ENCODE measurements at regions not wholly inside any gene's neighbourhood (a gene's known extent, or its start where the extent isn't known, plus 50 kb on each side); places are given as distances from the start of the nearest gene placed in this dataset.
A peak's percentile ranks its signal among the peaks of the same experiment; 100 is the strongest.

GRCh38 chr16:63512910-63513309 is 1476.7 kb upstream of the CDH8 start:
- DNase-seq (ENCODE audit: low read depth, low spot score): no peak
- H3K27me3 ChIP-seq (ENCODE audit: control insufficient read depth, insufficient read depth, low read length): no peaks in the 10 kb centered on the region
- H3K9me3 ChIP-seq (ENCODE audit: control insufficient read depth, insufficient read depth, low read length): no peaks in the 10 kb centered on the region
- no peak overlapping the region for H3K27ac ChIP-seq (ENCODE audit: low read length)
- H3K36me3 ChIP-seq (ENCODE audit: control insufficient read depth, insufficient read depth, low read length): no peaks in the 10 kb centered on the region
- H3K4me1 ChIP-seq (ENCODE audit: control insufficient read depth, insufficient read depth, low read length): no peaks in the 10 kb centered on the region
- no peak overlapping the region for H3K4me3 ChIP-seq (ENCODE audit: low read length)
- WGBS (ENCODE audit: insufficient coverage, insufficient read length): no CpG with 5 or more reads among the region's 1 CpG

- Histone ChIP-seq H3K36me3 (ENCODE audit: control insufficient read depth, insufficient read depth, low read length) (no peaks in the 10 kb centered on the region), H3K27ac (ENCODE audit: low read length) (no peak overlapping the region), H3K4me1 (ENCODE audit: control insufficient read depth, insufficient read depth, low read length) (no peaks in the 10 kb centered on the region), H3K9me3 (ENCODE audit: control insufficient read depth, insufficient read depth, low read length) (no peaks in the 10 kb centered on the region), H3K27me3 (ENCODE audit: control insufficient read depth, insufficient read depth, low read length) (no peaks in the 10 kb centered on the region), H3K4me3 (ENCODE audit: low read length) (no peak overlapping the region)
- no peak for DNase-seq (ENCODE audit: low read depth, low spot score)
- no CpG with 5 or more reads among the region's 2 CpGs for WGBS (ENCODE audit: insufficient coverage, insufficient read length)
Observed at GRCh38 chr16:63497408-63497807, 1461.2 kb upstream of the CDH8 start.

GRCh38 chr16:63496282-63496681 is 1460.0 kb upstream of the CDH8 start:
- Histone ChIP-seq H3K36me3 (ENCODE audit: control insufficient read depth, insufficient read depth, low read length) (no peaks in the 10 kb centered on the region), H3K4me1 (ENCODE audit: control insufficient read depth, insufficient read depth, low read length) (no peaks in the 10 kb centered on the region), H3K27me3 (ENCODE audit: control insufficient read depth, insufficient read depth, low read length) (no peaks in the 10 kb centered on the region), H3K4me3 (ENCODE audit: low read length) (no peak overlapping the region), H3K9me3 (ENCODE audit: control insufficient read depth, insufficient read depth, low read length) (no peaks in the 10 kb centered on the region), H3K27ac (ENCODE audit: low read length) (no peak overlapping the region)
- WGBS (ENCODE audit: insufficient coverage, insufficient read length): no CpG with 5 or more reads among the region's 1 CpG
- DNase-seq (ENCODE audit: low read depth, low spot score): no peak

- H3K36me3 ChIP-seq (ENCODE audit: control insufficient read depth, insufficient read depth, low read length): no peaks in the 10 kb centered on the region
- no peaks in the 10 kb centered on the region for H3K27me3 ChIP-seq (ENCODE audit: control insufficient read depth, insufficient read depth, low read length)
- no peak for DNase-seq (ENCODE audit: low read depth, low spot score)
- no peak overlapping the region for H3K27ac ChIP-seq (ENCODE audit: low read length)
- no peaks in the 10 kb centered on the region for H3K9me3 ChIP-seq (ENCODE audit: control insufficient read depth, insufficient read depth, low read length)
- H3K4me3 ChIP-seq (ENCODE audit: low read length): no peak overlapping the region
- no peaks in the 10 kb centered on the region for H3K4me1 ChIP-seq (ENCODE audit: control insufficient read depth, insufficient read depth, low read length)
Observed at GRCh38 chr16:63488955-63489354, 1452.7 kb upstream of the CDH8 start.

- no peak overlapping the region for H3K27ac ChIP-seq (ENCODE audit: low read length)
- no peak overlapping the region for H3K4me3 ChIP-seq (ENCODE audit: low read length)
- no peaks in the 10 kb centered on the region for H3K36me3 ChIP-seq (ENCODE audit: control insufficient read depth, insufficient read depth, low read length)
- no peaks in the 10 kb centered on the region for H3K27me3 ChIP-seq (ENCODE audit: control insufficient read depth, insufficient read depth, low read length)
- no peaks in the 10 kb centered on the region for H3K9me3 ChIP-seq (ENCODE audit: control insufficient read depth, insufficient read depth, low read length)
- no peaks in the 10 kb centered on the region for H3K4me1 ChIP-seq (ENCODE audit: control insufficient read depth, insufficient read depth, low read length)
- DNase-seq (ENCODE audit: low read depth, low spot score): no peak
Observed at GRCh38 chr16:63481060-63481459, 1444.8 kb upstream of the CDH8 start.

GRCh38 chr16:63473725-63474124 is 1437.5 kb upstream of the CDH8 start:
- Histone ChIP-seq H3K27me3 (ENCODE audit: control insufficient read depth, insufficient read depth, low read length) (no peaks in the 10 kb centered on the region), H3K27ac (ENCODE audit: low read length) (no peak overlapping the region), H3K4me1 (ENCODE audit: control insufficient read depth, insufficient read depth, low read length) (no peaks in the 10 kb centered on the region), H3K4me3 (ENCODE audit: low read length) (no peak overlapping the region), H3K36me3 (ENCODE audit: control insufficient read depth, insufficient read depth, low read length) (no peaks in the 10 kb centered on the region), H3K9me3 (ENCODE audit: control insufficient read depth, insufficient read depth, low read length) (no peaks in the 10 kb centered on the region)
- no peak for DNase-seq (ENCODE audit: low read depth, low spot score)

- Histone ChIP-seq H3K36me3 (ENCODE audit: control insufficient read depth, insufficient read depth, low read length) (no peaks in the 10 kb centered on the region), H3K9me3 (ENCODE audit: control insufficient read depth, insufficient read depth, low read length) (no peaks in the 10 kb centered on the region), H3K4me1 (ENCODE audit: control insufficient read depth, insufficient read depth, low read length) (no peaks in the 10 kb centered on the region), H3K27ac (ENCODE audit: low read length) (no peak overlapping the region), H3K27me3 (ENCODE audit: control insufficient read depth, insufficient read depth, low read length) (no peaks in the 10 kb centered on the region), H3K4me3 (ENCODE audit: low read length) (no peak overlapping the region)
- no peak for DNase-seq (ENCODE audit: low read depth, low spot score)
- WGBS (ENCODE audit: insufficient coverage, insufficient read length): no CpG with 5 or more reads among the region's 2 CpGs
Observed at GRCh38 chr16:63467513-63467912, 1431.3 kb upstream of the CDH8 start.

- H3K27me3 ChIP-seq (ENCODE audit: control insufficient read depth, insufficient read depth, low read length): no peaks in the 10 kb centered on the region
- WGBS (ENCODE audit: insufficient coverage, insufficient read length): no CpG with 5 or more reads among the region's 1 CpG
- no peak overlapping the region for H3K27ac ChIP-seq (ENCODE audit: low read length)
- no peaks in the 10 kb centered on the region for H3K9me3 ChIP-seq (ENCODE audit: control insufficient read depth, insufficient read depth, low read length)
- no peak for DNase-seq (ENCODE audit: low read depth, low spot score)
- H3K36me3 ChIP-seq (ENCODE audit: control insufficient read depth, insufficient read depth, low read length): no peaks in the 10 kb centered on the region
- H3K4me3 ChIP-seq (ENCODE audit: low read length): no peak overlapping the region
- no peaks in the 10 kb centered on the region for H3K4me1 ChIP-seq (ENCODE audit: control insufficient read depth, insufficient read depth, low read length)
Observed at GRCh38 chr16:63462316-63462715, 1426.1 kb upstream of the CDH8 start.

GRCh38 chr16:63461248-63461841 is 1425.1 kb upstream of the CDH8 start:
- Histone ChIP-seq H3K4me1 (ENCODE audit: control insufficient read depth, insufficient read depth, low read length) (no peaks in the 10 kb centered on the region), H3K4me3 (ENCODE audit: low read length) (no peak overlapping the region), H3K27ac (ENCODE audit: low read length) (no peak overlapping the region), H3K9me3 (ENCODE audit: control insufficient read depth, insufficient read depth, low read length) (no peaks in the 10 kb centered on the region), H3K36me3 (ENCODE audit: control insufficient read depth, insufficient read depth, low read length) (no peaks in the 10 kb centered on the region), H3K27me3 (ENCODE audit: control insufficient read depth, insufficient read depth, low read length) (no peaks in the 10 kb centered on the region)
- peak; percentile 7 for DNase-seq (ENCODE audit: low read depth, low spot score)
- no CpG with 5 or more reads among the region's 3 CpGs for WGBS (ENCODE audit: insufficient coverage, insufficient read length)

- H3K27ac ChIP-seq (ENCODE audit: low read length): no peak overlapping the region
- DNase-seq (ENCODE audit: low read depth, low spot score): no peak
- no peaks in the 10 kb centered on the region for H3K27me3 ChIP-seq (ENCODE audit: control insufficient read depth, insufficient read depth, low read length)
- no peak overlapping the region for H3K4me3 ChIP-seq (ENCODE audit: low read length)
- H3K36me3 ChIP-seq (ENCODE audit: control insufficient read depth, insufficient read depth, low read length): no peaks in the 10 kb centered on the region
- no CpG with 5 or more reads among the region's 5 CpGs for WGBS (ENCODE audit: insufficient coverage, insufficient read length)
- no peaks in the 10 kb centered on the region for H3K9me3 ChIP-seq (ENCODE audit: control insufficient read depth, insufficient read depth, low read length)
- H3K4me1 ChIP-seq (ENCODE audit: control insufficient read depth, insufficient read depth, low read length): no peaks in the 10 kb centered on the region
Observed at GRCh38 chr16:63458846-63459245, 1422.6 kb upstream of the CDH8 start.

- WGBS (ENCODE audit: insufficient coverage, insufficient read length): no CpG with 5 or more reads among the region's 2 CpGs
- no peak overlapping the region for H3K27ac ChIP-seq (ENCODE audit: low read length)
- no peaks in the 10 kb centered on the region for H3K36me3 ChIP-seq (ENCODE audit: control insufficient read depth, insufficient read depth, low read length)
- no peaks in the 10 kb centered on the region for H3K4me1 ChIP-seq (ENCODE audit: control insufficient read depth, insufficient read depth, low read length)
- H3K27me3 ChIP-seq (ENCODE audit: control insufficient read depth, insufficient read depth, low read length): no peaks in the 10 kb centered on the region
- DNase-seq (ENCODE audit: low read depth, low spot score): no peak
- H3K4me3 ChIP-seq (ENCODE audit: low read length): no peak overlapping the region
- H3K9me3 ChIP-seq (ENCODE audit: control insufficient read depth, insufficient read depth, low read length): no peaks in the 10 kb centered on the region
Observed at GRCh38 chr16:63457869-63458268, 1421.6 kb upstream of the CDH8 start.
